ENCODE measurements at regions not wholly inside any gene's neighbourhood (a gene's known extent, or its start where the extent isn't known, plus 50 kb on each side); places are given as distances from the start of the nearest gene placed in this dataset.

DNA sequence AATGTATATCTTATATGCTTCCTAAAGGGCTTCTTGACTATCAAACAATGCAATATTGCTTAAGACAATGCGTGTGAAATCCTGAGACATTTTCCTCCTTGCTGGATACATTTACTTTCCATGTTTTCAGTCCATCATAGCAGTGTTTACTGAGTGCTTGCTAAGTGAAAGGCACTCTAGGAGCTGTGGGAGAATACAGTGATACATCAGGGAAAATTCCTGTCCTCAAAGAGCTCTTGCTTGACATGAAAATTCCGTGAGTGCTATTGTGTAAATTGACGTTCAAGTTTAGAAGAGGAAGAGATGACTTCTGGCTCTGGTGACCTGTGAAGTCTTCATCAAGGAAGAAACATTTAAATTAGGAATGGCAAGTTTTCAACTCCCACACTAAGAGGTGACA, 449.4 kb upstream of the SOX11 start:
- in situ Hi-C loops (cut with MboI; ENCODE audit: low pct_unique_long_range_greater_than_20kb, low sequenced_read_pairs) = no loop called here
- no peak for DNase-seq

DNA sequence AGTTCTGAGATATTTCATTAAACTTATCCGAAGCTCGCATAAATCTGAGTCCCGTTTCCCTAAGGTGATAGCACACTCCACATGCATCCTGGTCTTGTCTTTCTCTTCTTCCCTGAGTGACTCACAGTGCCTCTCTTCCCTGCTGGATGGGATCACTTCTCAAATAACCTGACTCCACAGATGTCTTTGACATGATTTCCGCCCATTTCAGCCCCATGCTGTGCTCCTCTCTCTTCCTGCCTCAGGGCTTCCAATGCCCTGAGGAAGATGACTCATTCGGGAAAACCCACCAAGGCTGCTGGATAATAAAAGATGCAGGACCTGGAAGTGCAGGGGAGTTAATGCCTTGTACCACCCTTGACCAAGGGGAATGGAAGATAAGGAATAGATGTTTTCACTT, 441.7 kb upstream of the SOX11 start:
- in situ Hi-C loops (cut with MboI; ENCODE audit: low pct_unique_long_range_greater_than_20kb, low sequenced_read_pairs) = no loop called here
- no peak for DNase-seq

DNA sequence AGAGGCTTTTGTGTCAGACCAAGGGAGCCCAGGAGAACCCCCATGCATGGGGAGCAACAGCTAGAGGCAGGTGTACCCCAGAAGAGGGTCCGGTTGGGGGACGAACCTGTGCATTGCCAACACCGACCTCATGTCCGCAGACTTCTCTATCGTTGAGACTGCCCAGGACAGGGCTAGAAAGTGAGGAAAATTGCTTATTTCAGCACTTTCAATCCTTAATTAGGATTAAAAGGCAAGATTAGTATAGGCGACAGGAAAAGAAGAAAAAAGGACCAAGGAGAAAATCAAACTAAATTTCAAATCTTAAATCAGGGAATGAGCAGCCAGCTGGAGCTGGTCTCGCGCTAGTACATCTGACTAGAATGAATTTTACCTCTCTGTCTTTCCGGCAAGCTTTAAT, 438.9 kb upstream of the SOX11 start:
- in situ Hi-C loops (cut with MboI; ENCODE audit: low pct_unique_long_range_greater_than_20kb, low sequenced_read_pairs) = no loop called here
- no peak for DNase-seq

DNA sequence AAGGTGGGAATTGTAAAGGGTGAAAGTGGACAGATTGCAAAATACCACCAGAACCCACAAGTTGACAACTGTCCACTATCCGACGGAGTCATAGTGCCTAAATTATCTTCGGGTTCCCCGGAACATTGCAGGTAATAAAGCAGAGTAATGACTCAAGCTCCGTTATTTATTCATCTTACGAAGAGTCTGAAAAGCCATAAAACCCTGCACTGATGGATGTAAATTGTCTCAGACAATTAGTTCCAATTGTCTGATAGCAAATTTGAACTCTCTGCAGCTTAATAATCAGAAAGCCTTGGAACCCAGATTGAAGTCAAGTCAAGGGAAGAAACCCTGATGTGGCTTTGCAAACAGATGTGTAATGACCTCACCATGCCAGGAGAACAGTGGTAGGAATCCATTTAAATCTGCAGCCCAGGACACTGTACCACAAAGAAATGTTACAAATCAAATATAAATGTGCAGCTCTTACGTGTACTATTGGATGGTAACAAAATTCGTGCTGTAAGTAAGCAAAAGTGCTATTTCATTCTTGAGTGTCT, 437.3 kb upstream of the SOX11 start:
- DNase-seq = no peak
- in situ Hi-C loops (cut with MboI; ENCODE audit: low pct_unique_long_range_greater_than_20kb, low sequenced_read_pairs) = no loop called here

DNA sequence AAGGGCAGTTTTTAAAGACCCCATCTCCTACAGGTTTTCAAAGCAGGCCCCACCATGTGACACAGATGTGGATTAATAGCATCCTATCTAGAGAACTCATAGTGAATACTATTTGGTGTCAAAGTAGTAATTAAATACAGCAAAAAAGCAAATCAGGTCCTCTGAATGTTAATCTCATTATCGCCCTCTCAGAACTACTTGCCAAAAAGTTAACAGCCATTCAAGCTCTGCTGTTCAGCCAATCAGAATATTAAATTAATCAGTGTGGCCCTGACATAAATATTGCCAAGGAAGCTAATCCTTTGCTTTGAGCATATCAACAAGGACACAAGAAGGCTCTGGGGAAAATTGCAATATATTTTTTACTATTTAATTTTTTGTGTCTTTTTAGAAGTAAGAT, 428.9 kb upstream of the SOX11 start:
- in situ Hi-C loops (cut with MboI; ENCODE audit: low pct_unique_long_range_greater_than_20kb, low sequenced_read_pairs) = no loop called here
- DNase-seq = no peak

DNA sequence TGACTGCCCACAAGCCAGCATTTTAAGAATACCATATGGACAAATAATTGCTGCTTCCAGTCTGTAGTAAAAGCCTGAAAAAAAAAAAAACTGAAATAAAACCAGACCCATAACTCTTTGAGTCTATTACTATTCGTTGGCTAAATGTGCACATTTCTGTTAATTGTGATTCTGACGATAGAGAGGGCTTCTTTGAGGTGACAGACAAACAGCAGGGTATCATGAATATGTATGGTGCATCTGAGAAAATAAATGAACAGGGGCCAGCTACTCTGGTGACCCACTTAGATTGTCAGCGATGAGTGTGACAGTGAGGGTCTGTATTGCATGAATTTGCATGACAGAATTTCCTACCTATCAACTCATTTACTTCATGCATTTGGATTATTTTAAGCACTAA, 427.8 kb upstream of the SOX11 start:
- in situ Hi-C loops (cut with MboI; ENCODE audit: low pct_unique_long_range_greater_than_20kb, low sequenced_read_pairs) = no loop called here
- DNase-seq = no peak

DNA sequence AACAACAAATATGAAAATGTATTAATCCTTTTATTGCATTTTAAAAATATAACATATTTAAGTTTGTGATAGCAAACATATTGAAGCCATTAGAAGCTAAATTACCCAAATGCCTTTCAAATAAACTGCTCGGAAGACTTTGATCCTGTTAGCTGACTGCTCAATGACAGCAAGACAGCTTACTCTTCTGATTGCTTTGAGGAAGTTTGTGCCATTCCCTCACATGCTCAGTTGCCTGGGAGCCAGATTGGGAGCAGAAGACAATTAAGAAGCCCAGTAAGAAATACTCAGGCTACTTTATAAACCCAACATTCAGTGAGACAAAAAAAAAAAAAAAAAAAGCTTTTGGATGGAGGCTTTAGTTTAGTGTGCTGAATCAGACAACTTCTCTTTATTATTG, 407.1 kb upstream of the SOX11 start:
- DNase-seq = no peak
- in situ Hi-C loops (cut with MboI; ENCODE audit: low pct_unique_long_range_greater_than_20kb, low sequenced_read_pairs) = no loop called here

DNA sequence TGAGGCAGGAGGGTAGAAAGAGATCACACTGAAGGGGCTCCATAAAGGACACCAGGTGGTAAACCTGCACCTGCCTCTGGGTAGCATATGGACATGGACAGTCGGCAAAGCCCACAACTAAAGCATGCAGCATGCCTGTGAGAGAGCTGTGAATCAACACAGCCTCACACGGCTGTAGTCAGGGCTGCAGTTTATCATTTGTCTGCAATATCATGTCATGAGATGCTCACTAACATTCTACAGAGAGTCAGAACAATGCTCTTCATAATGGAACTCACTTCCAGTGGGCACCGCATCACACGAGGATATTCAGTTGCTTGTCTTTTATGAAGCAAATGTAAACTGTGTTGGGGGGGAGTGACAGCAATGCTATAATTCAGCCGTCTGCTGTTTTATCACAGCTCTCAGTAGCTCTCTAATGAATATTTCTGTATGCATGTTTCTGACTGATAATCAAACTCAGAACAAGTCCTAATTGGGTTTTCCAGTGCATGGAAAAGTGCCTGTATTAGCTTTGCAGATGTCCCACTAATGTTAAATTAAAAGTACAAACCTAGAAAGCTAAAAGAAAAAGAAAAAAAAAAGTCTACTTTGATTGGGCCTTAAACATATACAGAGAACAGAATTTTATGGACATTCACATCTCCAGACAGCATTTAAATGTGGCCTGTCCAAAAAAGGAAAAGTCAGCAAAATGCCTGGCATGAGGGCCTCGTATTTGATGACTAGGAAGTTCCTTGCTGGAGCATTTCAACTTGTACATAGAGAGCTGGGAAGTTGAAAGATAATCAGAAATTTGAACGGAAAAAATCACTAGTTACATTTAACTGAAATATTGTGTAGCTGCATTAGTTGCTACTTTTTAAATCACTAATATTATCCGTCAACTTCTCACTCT, 406.1 kb upstream of the SOX11 start:
- in situ Hi-C loops (cut with MboI; ENCODE audit: low pct_unique_long_range_greater_than_20kb, low sequenced_read_pairs) = no loop called here
- no peak for DNase-seq

DNA sequence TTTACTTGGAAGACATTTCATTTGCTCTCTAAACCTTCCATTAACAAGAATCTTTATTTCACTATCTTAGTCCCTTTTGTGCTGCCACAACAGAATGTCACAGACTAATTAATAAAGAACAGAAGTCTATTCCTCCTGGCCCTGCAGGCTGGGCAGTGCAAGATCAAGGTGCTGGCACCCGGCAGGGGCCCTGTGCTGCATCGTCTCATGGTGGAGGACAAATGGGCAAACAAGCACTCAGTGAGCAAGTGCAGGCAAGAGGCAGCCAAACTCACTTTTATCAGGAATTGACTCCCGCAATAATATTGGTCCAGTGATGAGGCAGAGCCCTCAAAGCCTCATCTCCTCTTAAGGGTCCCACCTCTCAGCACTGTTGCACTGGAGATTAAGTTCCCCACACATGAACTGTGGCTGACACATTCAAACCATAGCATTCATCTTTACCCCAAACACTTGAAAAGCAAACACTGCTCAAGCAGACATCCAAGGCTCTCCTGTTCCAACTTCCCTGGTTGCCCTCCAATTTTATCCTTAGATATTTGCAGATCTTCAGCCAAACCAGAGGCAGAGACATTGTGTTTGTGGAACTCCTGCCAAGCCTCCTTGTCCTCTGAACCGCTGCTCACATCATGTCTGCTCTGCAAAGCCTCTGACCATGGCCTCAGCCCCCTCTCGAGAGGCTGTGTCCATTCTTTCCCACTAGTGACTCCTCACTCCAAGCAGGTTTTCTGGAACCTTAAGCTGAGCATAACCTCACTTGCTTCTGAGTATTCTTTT, 404.4 kb upstream of the SOX11 start:
- in situ Hi-C loops (cut with MboI; ENCODE audit: low pct_unique_long_range_greater_than_20kb, low sequenced_read_pairs) = no loop called here
- no peak for DNase-seq

DNA sequence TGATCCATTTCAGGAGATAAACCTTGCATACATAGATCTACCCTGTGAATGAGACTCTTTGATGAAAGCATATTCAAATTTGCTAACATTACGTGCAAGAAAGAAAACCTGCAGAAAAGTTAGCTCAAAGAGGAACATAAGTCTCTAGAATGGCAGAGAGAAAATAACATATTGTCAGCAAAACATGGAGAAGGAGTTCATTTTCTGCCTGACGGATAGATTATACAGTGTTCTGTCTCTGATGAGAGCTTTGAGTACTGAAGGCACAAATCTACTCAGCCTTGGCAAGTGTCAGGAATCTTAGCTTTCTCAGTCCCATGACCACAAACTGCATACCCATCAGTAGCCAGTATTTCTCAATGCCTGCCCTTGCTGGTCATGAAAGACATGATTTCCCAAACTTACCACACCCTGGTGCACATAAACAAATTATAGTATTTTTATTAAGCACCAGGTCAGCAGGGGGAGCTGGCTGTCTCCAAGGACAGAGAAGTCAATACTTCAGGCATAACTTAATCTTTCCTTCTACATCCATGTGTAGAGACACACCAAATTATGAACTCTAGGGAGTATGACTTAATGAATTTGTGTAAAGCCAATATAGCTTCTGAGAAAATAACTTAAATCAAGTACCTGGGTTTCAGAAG, 401.2 kb upstream of the SOX11 start:
- no peak for DNase-seq
- in situ Hi-C loops (cut with MboI; ENCODE audit: low pct_unique_long_range_greater_than_20kb, low sequenced_read_pairs) = no loop called here

DNA sequence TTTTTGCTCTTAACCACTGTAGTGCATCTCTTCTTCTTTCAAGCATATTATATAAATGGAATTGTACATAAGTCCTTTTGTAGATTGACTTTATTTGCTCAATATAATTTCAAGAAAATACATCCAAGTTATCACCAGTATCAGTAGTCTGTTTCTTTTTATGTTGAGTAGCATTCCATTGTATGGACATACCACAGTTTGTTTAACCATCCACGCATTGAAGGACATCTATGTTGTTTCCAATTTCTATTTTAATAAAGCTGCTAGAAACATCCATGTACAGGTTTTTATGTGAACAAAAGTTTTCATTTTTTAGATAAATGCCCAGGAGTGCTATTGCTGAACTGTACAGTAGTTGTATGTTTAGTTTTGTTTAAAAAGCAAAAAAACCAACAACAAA, 387.5 kb upstream of the SOX11 start:
- no peak for DNase-seq
- in situ Hi-C loops (cut with MboI; ENCODE audit: low pct_unique_long_range_greater_than_20kb, low sequenced_read_pairs) = no loop called here

DNA sequence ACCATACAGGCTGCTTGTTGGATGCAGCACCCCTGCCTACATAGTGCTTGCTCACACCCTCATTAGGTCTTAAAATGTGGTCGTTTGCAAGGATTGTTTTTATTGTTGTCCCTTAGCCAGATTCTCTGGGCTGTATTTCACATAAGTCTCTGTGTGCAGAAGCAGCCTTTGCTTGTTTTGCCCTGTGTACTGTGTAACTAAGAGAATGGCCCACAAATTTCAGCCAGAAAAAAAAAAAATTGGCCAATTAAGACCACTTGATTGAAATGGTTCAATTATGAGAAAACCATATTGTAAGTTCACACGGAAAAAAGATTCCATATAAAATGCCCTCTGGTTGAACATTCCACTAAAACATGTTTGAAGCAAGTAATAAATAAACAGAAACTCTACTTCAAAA, 377.1 kb upstream of the SOX11 start:
- in situ Hi-C loops (cut with MboI; ENCODE audit: low pct_unique_long_range_greater_than_20kb, low sequenced_read_pairs) = no loop called here
- no peak for DNase-seq

DNA sequence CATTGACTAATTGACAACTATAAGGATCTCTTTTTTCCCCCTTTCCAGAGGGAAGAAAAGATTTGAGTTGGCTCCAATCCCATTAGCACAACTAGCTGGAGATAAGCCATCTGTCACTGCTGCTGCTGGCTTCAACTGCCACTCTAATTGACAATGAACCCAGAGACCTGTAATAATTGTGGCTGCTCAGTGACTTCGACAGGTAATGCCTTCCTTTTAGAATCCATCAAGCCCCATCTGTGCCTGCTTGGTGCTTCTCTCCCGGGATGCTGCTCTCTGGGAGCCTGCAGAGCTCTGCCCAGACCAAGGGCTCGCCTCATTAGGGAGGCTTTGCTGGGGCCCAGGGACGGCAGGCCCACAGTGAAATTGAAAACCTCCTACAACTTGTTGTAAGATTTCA, 376.7 kb upstream of the SOX11 start:
- in situ Hi-C loops (cut with MboI; ENCODE audit: low pct_unique_long_range_greater_than_20kb, low sequenced_read_pairs) = no loop called here

DNA sequence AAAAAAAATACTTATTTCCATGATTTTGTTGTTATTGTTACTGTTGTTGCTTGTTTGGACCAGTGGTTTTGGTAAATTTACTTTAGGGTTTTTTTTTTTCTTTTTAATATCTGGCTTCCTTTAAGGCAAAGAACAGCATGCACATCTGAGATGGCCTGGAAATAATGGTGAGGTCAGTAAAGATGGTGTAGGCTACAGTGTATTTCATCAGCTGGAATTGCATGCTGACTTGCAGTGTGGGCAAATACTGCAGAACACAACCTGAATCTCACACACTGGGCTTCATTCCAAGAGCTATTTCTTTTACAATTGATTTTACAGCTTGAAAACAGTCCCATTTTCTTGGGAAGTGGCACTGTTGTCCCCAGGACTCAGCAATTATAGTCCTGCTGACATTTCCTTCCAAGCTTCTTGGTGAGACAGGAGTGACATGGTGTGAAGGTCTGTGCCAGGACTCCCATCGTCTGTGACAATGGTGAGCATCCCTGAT, 376.1 kb upstream of the SOX11 start:
- in situ Hi-C loops (cut with MboI; ENCODE audit: low pct_unique_long_range_greater_than_20kb, low sequenced_read_pairs) = no loop called here
- no peak for DNase-seq

More for the DNA sequence above, 376.7 kb upstream of the SOX11 start:
- DNase-seq = no peak

DNA sequence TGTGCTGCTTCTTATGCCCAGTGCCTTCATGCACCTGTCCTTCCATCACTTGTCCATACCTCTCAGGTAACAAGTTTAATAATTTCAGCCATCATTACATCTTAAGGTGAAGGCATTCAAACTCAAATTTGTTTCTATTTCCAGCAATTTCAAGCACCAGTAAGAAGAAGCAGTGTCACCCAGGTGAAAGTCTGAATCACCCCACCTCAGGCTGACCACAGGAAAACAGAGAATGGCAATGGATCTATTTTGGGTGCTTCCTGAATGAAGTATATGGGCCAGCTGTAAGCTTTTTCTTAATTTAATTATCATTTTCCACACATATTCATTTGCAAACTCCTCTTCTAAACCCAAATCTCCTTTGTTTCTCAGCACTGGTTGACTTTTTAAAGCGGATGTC, 372.7 kb upstream of the SOX11 start:
- in situ Hi-C loops (cut with MboI; ENCODE audit: low pct_unique_long_range_greater_than_20kb, low sequenced_read_pairs) = no loop called here
- no peak for DNase-seq

DNA sequence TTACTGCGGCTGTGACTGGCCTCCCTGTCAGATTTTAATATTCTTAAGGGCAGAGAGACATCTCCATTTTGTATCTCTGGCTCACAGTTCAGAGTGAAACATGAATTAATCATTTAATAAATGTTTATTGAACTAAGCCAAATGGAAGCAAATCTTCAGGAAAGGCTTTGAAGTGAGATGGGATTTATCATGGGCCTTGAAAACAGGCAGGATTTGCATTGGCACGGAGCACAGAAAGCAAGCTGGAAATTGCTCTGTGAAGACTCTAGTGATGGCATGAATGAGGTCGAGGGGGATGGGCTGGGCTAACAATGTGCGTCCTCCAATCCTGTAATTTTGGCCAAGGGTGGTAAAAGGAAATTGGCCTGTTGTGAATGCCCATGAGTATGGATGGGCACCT, 369.8 kb upstream of the SOX11 start:
- in situ Hi-C loops (cut with MboI; ENCODE audit: low pct_unique_long_range_greater_than_20kb, low sequenced_read_pairs) = no loop called here
- DNase-seq = no peak

DNA sequence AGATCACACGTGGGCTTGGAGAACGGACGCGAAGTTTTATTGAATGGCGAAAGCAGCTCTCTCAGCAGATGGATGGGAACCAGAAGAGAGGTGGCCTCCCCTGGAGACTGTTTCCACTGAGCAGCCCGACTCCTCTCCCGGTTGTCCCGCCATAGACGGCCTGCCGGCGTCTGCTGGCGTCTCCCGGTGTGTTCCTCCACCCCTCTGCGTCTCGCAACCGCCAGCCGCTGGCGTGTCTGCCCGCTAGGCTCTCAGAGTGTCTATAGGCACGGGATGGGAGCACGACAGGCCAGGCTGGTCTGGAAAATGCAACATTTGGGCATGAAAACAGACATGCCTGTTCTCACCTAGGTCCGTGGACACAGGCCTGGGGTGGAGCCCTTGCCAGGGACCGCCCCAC, 366.7 kb upstream of the SOX11 start:
- in situ Hi-C loops (cut with MboI; ENCODE audit: low pct_unique_long_range_greater_than_20kb, low sequenced_read_pairs) = no loop called here
- DNase-seq = no peak

DNA sequence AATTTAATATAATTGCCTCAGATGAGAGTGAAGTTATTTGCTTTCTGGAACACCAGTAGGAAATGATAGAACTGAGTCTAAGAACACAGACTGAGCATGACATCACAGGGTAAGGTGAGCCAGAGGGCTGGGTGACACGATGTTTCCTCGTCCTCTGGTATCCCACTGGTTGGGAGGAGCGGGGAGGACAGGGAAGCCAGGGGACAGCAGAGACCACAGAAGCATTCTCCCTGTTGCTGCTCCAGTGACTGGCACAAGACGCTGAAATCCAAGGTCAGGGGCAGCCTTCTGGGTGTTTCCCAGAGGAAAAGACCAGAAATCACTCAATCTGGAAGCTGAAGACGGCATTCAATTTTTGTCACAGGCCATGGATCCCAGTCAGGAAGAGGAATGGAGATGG, 363.4 kb upstream of the SOX11 start:
- in situ Hi-C loops (cut with MboI; ENCODE audit: low pct_unique_long_range_greater_than_20kb, low sequenced_read_pairs) = no loop called here
- DNase-seq = no peak

DNA sequence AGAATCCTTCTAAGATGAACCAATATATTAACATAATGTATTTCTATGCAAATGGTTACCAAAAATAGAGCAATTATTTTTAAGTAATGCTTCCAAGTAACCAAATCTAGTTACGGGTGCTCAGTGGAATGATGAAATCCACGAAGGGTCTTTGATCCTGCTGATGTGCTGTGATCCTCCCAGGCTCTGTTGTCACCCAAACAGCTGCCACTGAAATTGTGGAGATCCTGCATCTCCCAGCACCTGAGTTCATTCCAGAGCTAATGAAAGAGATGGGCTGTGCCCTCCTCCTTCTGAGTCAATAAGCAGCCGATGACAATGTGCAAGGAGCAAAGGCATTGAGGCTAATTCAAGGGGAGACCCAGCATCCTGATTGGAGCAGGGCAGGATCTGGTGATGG, 362.4 kb upstream of the SOX11 start:
- in situ Hi-C loops (cut with MboI; ENCODE audit: low pct_unique_long_range_greater_than_20kb, low sequenced_read_pairs) = no loop called here
- no peak for DNase-seq

DNA sequence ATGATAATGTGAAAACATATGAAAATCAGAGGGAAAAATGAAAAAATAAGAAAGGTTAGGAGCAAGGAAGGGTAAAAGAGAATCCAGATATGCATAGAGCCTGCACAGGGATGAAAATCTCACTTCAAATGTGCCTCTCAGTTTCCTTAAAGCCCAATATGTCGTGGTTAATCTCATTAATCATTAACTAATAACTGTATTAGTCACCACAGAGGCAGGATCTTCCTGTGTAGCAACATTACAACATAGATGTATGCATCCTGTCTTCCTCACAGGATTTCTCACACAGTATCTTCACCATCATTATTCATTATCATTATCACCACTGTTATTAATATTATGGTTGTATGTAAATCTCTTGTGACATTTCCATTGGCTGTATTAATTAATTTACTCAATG, 361.2 kb upstream of the SOX11 start:
- in situ Hi-C loops (cut with MboI; ENCODE audit: low pct_unique_long_range_greater_than_20kb, low sequenced_read_pairs) = no loop called here
- DNase-seq = no peak
